Tibial nerve (tissue), 4 donors: ENCODE measurements at regions not wholly inside any gene's neighbourhood (a gene's known extent, or its start where the extent isn't known, plus 50 kb on each side); places are given as distances from the start of the nearest gene placed in this dataset.

Experiments used
- DNase-seq, 2 donors: peaks; one replicate each; pipeline ENCODE4 v3.0.0-alpha.2; 2019; ENCODE audit warnings: low spot score in 2 of 2
- H3K27ac ChIP-seq, 4 donors: fragments of 200-600 bp; sonication (generic) in 3 of 4; one replicate each; pipeline ENCODE4 v1.5.1; 2017 to 2019; ENCODE audit warnings: mild to moderate bottlenecking in 1 of 4
- H3K27me3 ChIP-seq, 2 donors: fragments of 200-600 bp; sonication (generic) in 1 of 2; one replicate each; pipeline versions ENCODE4 v1.5.1 to v1.6.0; 2017 to 2019
- H3K36me3 ChIP-seq, 3 donors: fragments of 200-600 bp; sonication (generic); one replicate each; pipeline ENCODE4 v1.5.1; 2018 to 2019
- H3K4me1 ChIP-seq, 4 donors: fragments of 200-600 bp; sonication (generic) in 3 of 4; one replicate each; pipeline ENCODE4 v1.5.1; 2017 to 2019
- H3K4me3 ChIP-seq, 4 donors: fragments of 200-600 bp; sonication (generic) in 3 of 4; one replicate each; pipeline ENCODE4 v1.5.1; 2017 to 2019; ENCODE audit warnings: mild to moderate bottlenecking in 1 of 4, moderate library complexity in 1 of 4
- H3K9me3 ChIP-seq, 4 donors: fragments of 200-600 bp; sonication (generic) in 3 of 4; one replicate each; pipeline ENCODE4 v1.5.1; 2017 to 2019
- CTCF ChIP-seq, 5 experiments: fragments of 200-600 bp in 3 of 5; fragments of 450-650 bp in 2 of 5; sonication (generic) in 3 of 5; IDR thresholded peaks; one replicate each; pipeline ENCODE4 v1.5.1; 2016 to 2019; ENCODE audit warnings: antibody characterized with exemption in 5 of 5, mild to moderate bottlenecking in 3 of 5, moderate library complexity in 2 of 5
- EP300 ChIP-seq, 2 donors: sonication (generic); formaldehyde crosslinking; IDR thresholded peaks; one replicate each; pipeline ENCODE4 v1.6.1; 2017; ENCODE audit warnings: antibody characterized with exemption in 2 of 2, mild to moderate bottlenecking in 1 of 2
- POLR2A ChIP-seq, 2 donors: fragments of 450-650 bp; IDR thresholded peaks; one replicate each; pipeline ENCODE4 v1.6.1; 2017; ENCODE audit warnings: antibody characterized with exemption in 2 of 2, mild to moderate bottlenecking in 2 of 2, moderate library complexity in 2 of 2
- WGBS, 2 donors: methylation state at CpG; one replicate each; pipeline ENCODE4 v1.1.5; 2018; 5-methylcytosine and 5-hydroxymethylcytosine counted together

- H3K27me3 ChIP-seq, result no peaks in the 10 kb centered on the region
- H3K9me3 ChIP-seq, result no peaks in the 10 kb centered on the region
- H3K4me3 ChIP-seq, result no peak overlapping the region
- no peaks in the 10 kb centered on the region for H3K36me3 ChIP-seq
- WGBS, 2 donors, result 84 to 95% methylated on average over 2 of the region's 2 CpGs
- no peak overlapping the region for H3K27ac ChIP-seq
- no peak for DNase-seq
- TF ChIP-seq CTCF (IDR thresholded peaks at IDR 0.05) (no peak), EP300 (IDR thresholded peaks at IDR 0.05) (no peak), POLR2A (IDR thresholded peaks at IDR 0.05) (no peak)
- H3K4me1 ChIP-seq, result no peaks in the 10 kb centered on the region
Observed at GRCh38 chr18:45203677-45204076, 411.6 kb upstream of the SLC14A2 start.

- no peaks in the 10 kb centered on the region for H3K27me3 ChIP-seq
- no peak overlapping the region for H3K27ac ChIP-seq
- no peak for DNase-seq
- no peak overlapping the region for H3K4me3 ChIP-seq
- H3K9me3 ChIP-seq, result no peaks in the 10 kb centered on the region
- H3K36me3 ChIP-seq, result no peaks in the 10 kb centered on the region
- H3K4me1 ChIP-seq, result no peaks in the 10 kb centered on the region
- no peak for TF ChIP-seq POLR2A (IDR thresholded peaks at IDR 0.05)
- no peak for TF ChIP-seq CTCF (IDR thresholded peaks at IDR 0.05)
- TF ChIP-seq EP300 (IDR thresholded peaks at IDR 0.05), result no peak
- 70 to 77% methylated on average over 2 of the region's 2 CpGs for WGBS, 2 donors
Observed at GRCh38 chr18:45207328-45207727, 407.9 kb upstream of the SLC14A2 start.

DNA sequence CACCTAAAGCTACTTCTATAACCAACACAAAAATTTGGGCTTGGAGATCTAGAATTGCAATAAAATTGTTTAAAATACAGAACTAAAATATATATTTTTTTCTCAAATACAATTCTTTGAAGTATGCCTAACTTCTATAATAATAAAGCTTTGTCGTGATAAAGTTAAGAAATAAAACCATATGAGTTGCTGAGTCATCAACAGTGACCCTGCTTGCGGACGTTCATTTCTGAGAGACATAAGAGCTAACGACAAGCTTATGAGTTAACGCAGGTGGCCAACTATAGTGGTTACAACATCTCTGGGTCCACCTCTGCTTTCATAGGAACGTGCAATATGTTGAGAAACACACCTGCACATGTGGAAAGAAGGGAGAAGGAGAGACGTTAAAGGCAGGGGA, 407.1 kb upstream of the SLC14A2 start:
- H3K36me3 ChIP-seq, result no peaks in the 10 kb centered on the region
- TF ChIP-seq POLR2A (IDR thresholded peaks at IDR 0.05) (no peak), EP300 (IDR thresholded peaks at IDR 0.05) (no peak), CTCF (IDR thresholded peaks at IDR 0.05) (no peak)
- no peak overlapping the region for H3K27ac ChIP-seq
- H3K4me3 ChIP-seq, result no peak overlapping the region
- 82 to 87% methylated on average over 7 of the region's 7 CpGs for WGBS, 2 donors
- H3K9me3 ChIP-seq, result no peaks in the 10 kb centered on the region
- no peaks in the 10 kb centered on the region for H3K4me1 ChIP-seq
- H3K27me3 ChIP-seq, result no peaks in the 10 kb centered on the region
- DNase-seq, result no peak

DNA sequence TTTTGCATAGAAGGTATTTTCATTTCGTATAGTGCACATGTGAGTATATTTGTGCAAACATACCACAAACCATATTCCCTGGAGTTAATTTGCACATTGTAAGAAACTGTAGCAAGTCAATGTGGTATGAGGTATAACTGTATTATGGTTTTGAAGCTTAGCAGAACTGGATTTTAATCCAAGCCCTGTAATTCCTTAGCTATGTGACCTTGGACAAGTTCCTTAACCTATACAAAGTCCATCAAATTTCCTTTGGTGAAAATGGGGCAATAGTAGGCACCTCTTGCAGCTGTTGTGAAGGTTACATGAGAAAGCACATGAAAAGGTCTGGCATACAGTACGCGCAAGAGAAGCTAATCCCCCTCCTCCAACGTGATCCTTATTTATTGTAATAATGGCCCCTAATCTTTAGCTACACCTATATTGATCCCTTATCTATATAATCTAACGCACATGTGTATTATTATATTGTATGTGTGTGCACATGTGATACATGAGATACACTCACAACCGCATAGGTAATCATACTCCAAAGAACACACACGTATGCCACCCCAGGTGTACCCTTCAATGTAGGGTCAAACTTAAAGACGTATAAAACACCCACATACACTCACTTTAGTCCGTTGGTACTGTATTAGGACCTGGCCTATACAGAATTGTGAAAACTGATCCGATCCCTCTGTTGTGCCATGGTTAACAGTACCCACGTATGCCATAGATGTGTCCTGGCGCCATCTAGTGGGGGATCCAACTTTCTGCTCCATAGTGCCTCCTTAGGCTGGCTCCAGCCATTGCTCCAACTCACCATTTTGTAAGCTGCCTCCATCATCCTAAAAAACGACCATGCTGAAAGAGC, 402.9 kb upstream of the SLC14A2 start:
- Histone ChIP-seq H3K4me1 (no peaks in the 10 kb centered on the region), H3K9me3 (no peaks in the 10 kb centered on the region), H3K27me3 (no peaks in the 10 kb centered on the region), H3K36me3 (no peaks in the 10 kb centered on the region), H3K27ac (no peak overlapping the region), H3K4me3 (no peak overlapping the region)
- peak; percentile 67 to 88 for DNase-seq
- TF ChIP-seq CTCF (IDR thresholded peaks at IDR 0.05), result peak; percentile 66 to 91 (median 80)
- no peak for TF ChIP-seq POLR2A (IDR thresholded peaks at IDR 0.05)
- TF ChIP-seq EP300 (IDR thresholded peaks at IDR 0.05), result no peak
- WGBS, 2 donors, result 59 to 61% methylated on average over 13 of the region's 13 CpGs

GRCh38 chr18:45213040-45213333, 402.3 kb upstream of the SLC14A2 start:
- Histone ChIP-seq H3K27ac (no peak overlapping the region), H3K27me3 (no peaks in the 10 kb centered on the region), H3K4me1 (no peaks in the 10 kb centered on the region), H3K4me3 (no peak overlapping the region), H3K36me3 (no peaks in the 10 kb centered on the region), H3K9me3 (no peaks in the 10 kb centered on the region)
- DNase-seq, result no peak
- WGBS, 2 donors, result 97% methylated on average over 1 of the region's 1 CpG
- TF ChIP-seq POLR2A (IDR thresholded peaks at IDR 0.05) (no peak), CTCF (IDR thresholded peaks at IDR 0.05) (no peak), EP300 (IDR thresholded peaks at IDR 0.05) (no peak)
